ENCODE measurements at regions not wholly inside any gene's neighbourhood (a gene's known extent, or its start where the extent isn't known, plus 50 kb on each side); places are given as distances from the start of the nearest gene placed in this dataset.

- DNase-seq (ENCODE audit: low spot score in 2 of 2), result no peak
- 49 to 66% methylated on average over 4 of the region's 4 CpGs for WGBS, 2 donors
- intact Hi-C loops (cut with DNase I; ENCODE audit: low total_unique reads), result no loop called here
- TF ChIP-seq CTCF (IDR thresholded peaks at IDR 0.05) (no peak), POLR2A (IDR thresholded peaks at IDR 0.05) (no peak)
- no peak overlapping the region for H3K4me3 ChIP-seq (ENCODE audit: low read depth, poor library complexity, severe bottlenecking)
Measured at GRCh38 chr2:65656160-65656718, 223.8 kb upstream of the SPRED2 start.

- intact Hi-C loops (cut with DNase I; ENCODE audit: low total_unique reads), result no loop called here
- TF ChIP-seq CTCF (IDR thresholded peaks at IDR 0.05) (no peak), POLR2A (IDR thresholded peaks at IDR 0.05) (no peak)
- 90 to 97% methylated on average over 5 of the region's 5 CpGs for WGBS, 2 donors
- DNase-seq (ENCODE audit: low spot score in 2 of 2), result no peak
- no peak overlapping the region for H3K4me3 ChIP-seq (ENCODE audit: low read depth, poor library complexity, severe bottlenecking)
Measured at GRCh38 chr2:65655000-65655399, 222.6 kb upstream of the SPRED2 start.

GRCh38 chr2:65654496-65654895 is 222.1 kb upstream of the SPRED2 start:
- no peak for DNase-seq (ENCODE audit: low spot score in 2 of 2)
- WGBS, 2 donors, result 77 to 93% methylated on average over 3 of the region's 3 CpGs

GRCh38 chr2:65652066-65652465 is 219.7 kb upstream of the SPRED2 start:
- TF ChIP-seq CTCF (IDR thresholded peaks at IDR 0.05) (no peak), POLR2A (IDR thresholded peaks at IDR 0.05) (no peak)
- DNase-seq (ENCODE audit: low spot score in 2 of 2), result no peak
- 50 to 54% methylated on average over 1 of the region's 1 CpG for WGBS, 2 donors
- intact Hi-C loops (cut with DNase I; ENCODE audit: low total_unique reads), result no loop called here
- no peak overlapping the region for H3K4me3 ChIP-seq (ENCODE audit: low read depth, poor library complexity, severe bottlenecking)

More at GRCh38 chr2:65654496-65654895, 222.1 kb upstream of the SPRED2 start:
- intact Hi-C loops (cut with DNase I; ENCODE audit: low total_unique reads), result no loop called here
- no peak for TF ChIP-seq CTCF (IDR thresholded peaks at IDR 0.05)
- TF ChIP-seq POLR2A (IDR thresholded peaks at IDR 0.05), result no peak
- no peak overlapping the region for H3K4me3 ChIP-seq (ENCODE audit: low read depth, poor library complexity, severe bottlenecking)

- TF ChIP-seq POLR2A (IDR thresholded peaks at IDR 0.05), result no peak
- TF ChIP-seq CTCF (IDR thresholded peaks at IDR 0.05), result no peak
- no peak for DNase-seq (ENCODE audit: low spot score in 2 of 2)
- WGBS, 2 donors, result 94 to 95% methylated on average over 5 of the region's 5 CpGs
- no peak overlapping the region for H3K4me3 ChIP-seq (ENCODE audit: low read depth, poor library complexity, severe bottlenecking)
- intact Hi-C loops (cut with DNase I; ENCODE audit: low total_unique reads), result no loop called here
Measured at GRCh38 chr2:65649811-65650589, 217.6 kb upstream of the SPRED2 start.
